ENCODE measurements at regions not wholly inside any gene's neighbourhood (a gene's known extent, or its start where the extent isn't known, plus 50 kb on each side); places are given as distances from the start of the nearest gene placed in this dataset.

DNA sequence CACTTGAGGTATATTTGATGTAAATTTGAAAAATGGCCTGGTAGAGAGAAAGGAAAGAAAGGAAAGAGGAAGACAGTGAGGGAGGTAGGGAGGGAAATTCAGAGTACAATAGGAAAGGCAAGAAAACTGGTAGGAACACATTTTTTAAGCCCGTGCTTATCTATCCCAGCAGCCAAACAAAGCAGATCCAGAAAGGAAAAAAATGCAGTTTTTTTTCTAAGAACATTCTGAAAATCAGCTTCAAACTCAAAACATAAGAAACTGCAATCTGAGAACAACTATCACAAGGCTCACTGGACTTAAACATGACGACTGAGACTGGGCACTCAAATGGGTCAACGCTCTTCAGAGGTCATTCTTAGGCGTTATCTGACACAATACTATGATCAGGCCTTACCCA is 408.3 kb upstream of the DDI1 start:
- TF ChIP-seq CEBPB (IDR thresholded peaks at IDR 0.05; ENCODE audit: borderline replicate concordance in 1 of 2, low read depth in 2 of 2, low read length in 2 of 2) = no peak
- TF ChIP-seq, protein P1, sequence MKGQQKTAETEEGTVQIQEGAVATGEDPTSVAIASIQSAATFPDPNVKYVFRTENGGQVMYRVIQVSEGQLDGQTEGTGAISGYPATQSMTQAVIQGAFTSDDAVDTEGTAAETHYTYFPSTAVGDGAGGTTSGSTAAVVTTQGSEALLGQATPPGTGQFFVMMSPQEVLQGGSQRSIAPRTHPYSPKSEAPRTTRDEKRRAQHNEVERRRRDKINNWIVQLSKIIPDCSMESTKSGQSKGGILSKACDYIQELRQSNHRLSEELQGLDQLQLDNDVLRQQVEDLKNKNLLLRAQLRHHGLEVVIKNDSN (IDR thresholded peaks at IDR 0.05; ENCODE audit: borderline replicate concordance, extremely low read length, insufficient read depth, low read depth, low read length) = no peak
- TF ChIP-seq TCF12 (IDR thresholded peaks at IDR 0.05; ENCODE audit: low read depth, low read length) = no peak
- TF ChIP-seq, protein P2, sequence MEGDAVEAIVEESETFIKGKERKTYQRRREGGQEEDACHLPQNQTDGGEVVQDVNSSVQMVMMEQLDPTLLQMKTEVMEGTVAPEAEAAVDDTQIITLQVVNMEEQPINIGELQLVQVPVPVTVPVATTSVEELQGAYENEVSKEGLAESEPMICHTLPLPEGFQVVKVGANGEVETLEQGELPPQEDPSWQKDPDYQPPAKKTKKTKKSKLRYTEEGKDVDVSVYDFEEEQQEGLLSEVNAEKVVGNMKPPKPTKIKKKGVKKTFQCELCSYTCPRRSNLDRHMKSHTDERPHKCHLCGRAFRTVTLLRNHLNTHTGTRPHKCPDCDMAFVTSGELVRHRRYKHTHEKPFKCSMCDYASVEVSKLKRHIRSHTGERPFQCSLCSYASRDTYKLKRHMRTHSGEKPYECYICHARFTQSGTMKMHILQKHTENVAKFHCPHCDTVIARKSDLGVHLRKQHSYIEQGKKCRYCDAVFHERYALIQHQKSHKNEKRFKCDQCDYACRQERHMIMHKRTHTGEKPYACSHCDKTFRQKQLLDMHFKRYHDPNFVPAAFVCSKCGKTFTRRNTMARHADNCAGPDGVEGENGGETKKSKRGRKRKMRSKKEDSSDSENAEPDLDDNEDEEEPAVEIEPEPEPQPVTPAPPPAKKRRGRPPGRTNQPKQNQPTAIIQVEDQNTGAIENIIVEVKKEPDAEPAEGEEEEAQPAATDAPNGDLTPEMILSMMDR (IDR thresholded peaks at IDR 0.05 in 2 of 3, conservative IDR thresholded peaks at IDR 0.05 in 1 of 3; ENCODE audit: control insufficient read depth in 2 of 3, extremely low read depth in 1 of 3, insufficient read depth in 1 of 3, low read depth in 3 of 3, low read length in 3 of 3) = no peak
- TF ChIP-seq, protein P3, sequence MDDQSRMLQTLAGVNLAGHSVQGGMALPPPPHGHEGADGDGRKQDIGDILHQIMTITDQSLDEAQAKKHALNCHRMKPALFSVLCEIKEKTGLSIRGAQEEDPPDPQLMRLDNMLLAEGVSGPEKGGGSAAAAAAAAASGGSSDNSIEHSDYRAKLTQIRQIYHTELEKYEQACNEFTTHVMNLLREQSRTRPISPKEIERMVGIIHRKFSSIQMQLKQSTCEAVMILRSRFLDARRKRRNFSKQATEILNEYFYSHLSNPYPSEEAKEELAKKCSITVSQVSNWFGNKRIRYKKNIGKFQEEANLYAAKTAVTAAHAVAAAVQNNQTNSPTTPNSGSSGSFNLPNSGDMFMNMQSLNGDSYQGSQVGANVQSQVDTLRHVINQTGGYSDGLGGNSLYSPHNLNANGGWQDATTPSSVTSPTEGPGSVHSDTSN (IDR thresholded peaks at IDR 0.05; ENCODE audit: insufficient replicate concordance, low read depth, low read length) = no peak
- no peak for TF ChIP-seq SRF (IDR thresholded peaks at IDR 0.05; ENCODE audit: low read depth in 2 of 2, low read length in 2 of 2)
- no peak for TF ChIP-seq SMC3 (IDR thresholded peaks at IDR 0.05; ENCODE audit: borderline replicate concordance, low read length)
- no peak for TF ChIP-seq RAD21 (IDR thresholded peaks at IDR 0.05; ENCODE audit: insufficient read depth, low read depth, low read length)
- TF ChIP-seq, protein P4, sequence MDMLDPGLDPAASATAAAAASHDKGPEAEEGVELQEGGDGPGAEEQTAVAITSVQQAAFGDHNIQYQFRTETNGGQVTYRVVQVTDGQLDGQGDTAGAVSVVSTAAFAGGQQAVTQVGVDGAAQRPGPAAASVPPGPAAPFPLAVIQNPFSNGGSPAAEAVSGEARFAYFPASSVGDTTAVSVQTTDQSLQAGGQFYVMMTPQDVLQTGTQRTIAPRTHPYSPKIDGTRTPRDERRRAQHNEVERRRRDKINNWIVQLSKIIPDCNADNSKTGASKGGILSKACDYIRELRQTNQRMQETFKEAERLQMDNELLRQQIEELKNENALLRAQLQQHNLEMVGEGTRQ (IDR thresholded peaks at IDR 0.05; ENCODE audit: borderline replicate concordance, low read depth, low read length) = no peak
- TF ChIP-seq EP300 (IDR thresholded peaks at IDR 0.05; ENCODE audit: borderline replicate concordance in 1 of 2, control insufficient read depth in 1 of 2, low read depth in 2 of 2, low read length in 2 of 2) = no peak

Data from GM12878 (cell line).